Pulmonary artery endothelial cell (primary cell): ENCODE measurements at regions not wholly inside any gene's neighbourhood (a gene's known extent, or its start where the extent isn't known, plus 50 kb on each side); places are given as distances from the start of the nearest gene placed in this dataset.
"Not testable (repeated sequence)": the region's sequence is repeated elsewhere in the genome, so short reads cannot be mapped to it uniquely, and the experiment has no call there.

ENCODE experiments used
- DNase-seq: peaks from one replicate; pipeline ENCODE4 v3.0.0-alpha.2; 2011; ENCODE audit warnings: low read depth, low spot score

GRCh38 chr11:109480251-109480650, 58.3 kb downstream of the C11orf87 start:
- no peak for DNase-seq

GRCh38 chr11:109486129-109486528, 64.1 kb downstream of the C11orf87 start:
- no peak for DNase-seq

GRCh38 chr11:109490953-109491635, 69.1 kb downstream of the C11orf87 start:
- DNase-seq: no peak

- DNase-seq: no peak
These were observed 84.1 kb downstream of the C11orf87 start for GRCh38 chr11:109506115-109506514.

GRCh38 chr11:109507331-109507730, 85.3 kb downstream of the C11orf87 start:
- no peak for DNase-seq

- no peak for DNase-seq
These were observed 86.0 kb downstream of the C11orf87 start for GRCh38 chr11:109507836-109508561.

- DNase-seq: no peak
These were observed 87.0 kb downstream of the C11orf87 start for GRCh38 chr11:109508943-109509342.

- DNase-seq: no peak
These were observed 88.3 kb downstream of the C11orf87 start for GRCh38 chr11:109510316-109510715.

GRCh38 chr11:109511598-109511997, 89.6 kb downstream of the C11orf87 start:
- no peak for DNase-seq

GRCh38 chr11:109512249-109512648, 90.3 kb downstream of the C11orf87 start:
- DNase-seq: no peak

- DNase-seq: no peak
These were observed 90.7 kb downstream of the C11orf87 start for GRCh38 chr11:109512680-109513079.

GRCh38 chr11:109514313-109515018, 92.5 kb downstream of the C11orf87 start:
- DNase-seq: no peak

GRCh38 chr11:109519253-109519652, 97.3 kb downstream of the C11orf87 start:
- no peak for DNase-seq

- DNase-seq: no peak
These were observed 99.6 kb downstream of the C11orf87 start for GRCh38 chr11:109521571-109522086.

GRCh38 chr11:109522116-109522755, 100.2 kb downstream of the C11orf87 start:
- no peak for DNase-seq

GRCh38 chr11:109525636-109526035, 103.6 kb downstream of the C11orf87 start:
- not testable (repeated sequence) for DNase-seq

GRCh38 chr11:109526061-109526460, 104.1 kb downstream of the C11orf87 start:
- DNase-seq: no peak

GRCh38 chr11:109526931-109527330, 104.9 kb downstream of the C11orf87 start:
- no peak for DNase-seq

- DNase-seq: no peak
These were observed 105.5 kb downstream of the C11orf87 start for GRCh38 chr11:109527496-109527895.

GRCh38 chr11:109547356-109548027, 125.5 kb downstream of the C11orf87 start:
- no peak for DNase-seq

GRCh38 chr11:109552376-109552775, 130.4 kb downstream of the C11orf87 start:
- DNase-seq: no peak
